Activated T-helper 1 cell treated with Interleukin-2 at 50 U/mL for 16 hours (primary cell): ENCODE measurements at regions not wholly inside any gene's neighbourhood (a gene's known extent, or its start where the extent isn't known, plus 50 kb on each side); places are given as distances from the start of the nearest gene placed in this dataset.

ENCODE experiments used
- DNase-seq: peaks from one replicate; pipeline ENCODE4 v3.0.0-alpha.2; 2020; ENCODE audit warnings: low read depth

DNA sequence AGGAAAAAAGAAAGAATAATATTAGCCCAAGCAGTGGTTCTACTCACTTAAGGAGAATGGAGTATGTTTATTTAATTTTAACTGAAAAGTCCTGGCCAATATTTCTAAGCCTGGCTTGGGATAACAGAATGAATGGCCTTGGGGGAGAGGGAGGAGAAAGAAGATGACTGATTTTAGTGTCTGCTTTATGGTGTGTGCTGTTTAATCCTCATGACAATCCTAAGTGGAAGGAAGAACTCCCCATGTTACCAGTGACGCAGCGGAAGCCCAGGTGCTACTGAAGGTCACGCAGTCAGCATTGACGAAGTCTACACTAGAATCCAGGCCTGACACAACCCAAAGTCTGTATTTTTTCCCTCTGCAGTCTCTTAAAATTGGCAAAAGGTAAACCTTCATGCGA, 50.5 kb downstream of the PALM2AKAP2 start:
- DNase-seq: no peak

DNA sequence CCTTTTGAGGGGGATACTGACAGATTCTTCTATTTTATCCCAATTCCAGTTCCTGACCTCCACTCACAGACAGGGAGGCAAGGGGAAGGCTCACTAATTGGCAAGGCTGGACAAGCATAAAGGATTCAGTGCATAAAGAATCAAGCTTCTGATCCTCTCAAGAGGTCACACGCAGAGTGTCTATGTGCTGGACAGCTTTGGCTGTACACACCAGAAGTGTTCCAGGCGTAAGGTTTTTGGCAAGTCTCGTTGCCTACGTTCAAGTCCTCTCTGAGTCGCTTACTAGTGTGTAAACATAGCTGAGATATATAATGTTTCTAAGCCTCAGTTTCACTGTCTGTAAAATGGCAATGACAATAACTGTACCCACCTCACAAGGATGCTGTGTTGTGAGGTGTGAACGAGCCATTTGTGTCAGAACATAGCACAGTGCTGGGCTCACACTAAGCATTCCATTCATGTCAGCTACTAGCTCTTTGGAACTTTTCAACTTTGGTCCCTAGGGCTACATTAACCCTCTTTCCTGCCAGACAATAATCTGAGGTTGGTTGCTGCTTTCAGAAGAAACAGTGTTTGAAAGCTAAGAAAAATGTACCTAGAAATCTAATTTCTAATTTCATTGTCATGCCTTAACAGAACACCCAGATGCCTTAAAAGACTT, 52.1 kb downstream of the PALM2AKAP2 start:
- DNase-seq: no peak

DNA sequence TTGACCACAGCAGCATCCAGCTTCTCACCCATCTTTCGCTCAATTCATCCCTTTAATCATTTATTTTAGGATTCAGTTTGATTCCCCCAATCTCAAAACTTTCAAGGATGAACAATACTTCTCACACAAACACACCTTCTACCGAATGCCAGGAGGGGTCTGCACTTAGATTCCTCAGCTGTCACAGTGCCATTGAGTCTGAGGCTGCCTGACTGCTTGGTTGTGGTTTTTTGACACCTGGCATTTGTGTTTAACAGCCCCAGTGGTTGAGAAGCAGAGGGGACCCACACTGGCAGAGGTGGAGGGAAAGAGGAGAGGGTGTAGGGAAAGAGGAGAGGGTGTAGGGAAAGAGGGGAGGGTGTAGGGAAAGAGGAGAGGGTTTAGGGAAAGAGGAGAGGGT, 54.9 kb downstream of the PALM2AKAP2 start:
- DNase-seq: no peak

DNA sequence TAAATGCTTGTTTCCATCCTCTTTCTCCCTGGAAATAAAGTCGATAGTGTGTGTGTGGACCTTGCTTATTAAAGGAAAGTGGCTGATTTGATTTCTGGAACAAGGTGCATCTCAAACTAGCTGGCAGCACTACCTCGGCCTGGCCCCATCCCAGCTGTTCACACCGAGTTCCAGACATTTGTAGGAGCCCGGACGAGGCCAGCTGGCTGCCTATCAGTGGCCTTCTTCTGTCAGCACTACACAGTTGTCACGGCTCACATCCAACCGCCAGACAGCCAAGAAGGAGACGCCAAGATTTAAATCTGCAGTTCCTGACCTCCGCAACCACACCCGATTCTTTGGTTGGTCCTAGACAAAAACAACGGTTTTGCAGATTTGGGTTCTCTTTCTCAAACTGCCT, 63.6 kb downstream of the PALM2AKAP2 start:
- DNase-seq: no peak

DNA sequence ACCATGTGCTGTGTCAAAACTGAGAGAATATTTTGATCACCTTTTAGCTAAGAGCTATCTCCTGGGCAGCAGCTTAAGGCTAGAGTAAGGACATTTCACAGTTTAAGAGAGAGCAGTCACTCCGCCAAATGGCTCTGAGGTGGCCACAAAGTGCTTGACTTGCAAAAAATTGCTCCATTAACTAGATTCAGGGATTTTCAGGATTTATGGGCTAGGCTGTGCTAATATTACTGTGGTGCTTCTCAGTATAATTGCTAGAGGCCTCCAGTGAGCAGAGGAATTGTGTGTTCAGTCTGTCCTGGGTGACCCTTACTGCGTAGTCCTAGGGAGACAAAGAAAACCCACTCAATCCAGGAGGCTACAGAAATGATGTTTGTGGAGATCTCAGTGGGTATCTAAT, 65.2 kb downstream of the PALM2AKAP2 start:
- DNase-seq: no peak

DNA sequence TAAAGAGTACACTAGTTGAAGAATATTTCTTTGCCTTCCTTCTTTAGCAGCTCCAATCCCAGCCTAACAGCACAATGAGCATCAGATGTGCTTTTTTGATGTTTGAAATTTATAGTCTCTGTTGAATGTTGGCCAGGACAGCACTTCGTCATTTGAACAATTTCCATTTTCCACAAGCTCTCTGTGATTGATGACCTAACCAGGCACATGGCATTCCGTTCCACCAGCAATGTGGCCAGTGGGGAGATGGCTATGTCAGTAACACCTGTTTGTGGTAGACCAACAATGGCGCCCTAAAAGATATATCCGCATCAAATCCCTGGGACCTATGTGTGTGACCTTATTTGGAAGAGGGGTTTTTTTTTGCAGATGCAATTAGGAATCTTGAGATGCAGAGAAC, 66.8 kb downstream of the PALM2AKAP2 start:
- DNase-seq: no peak

DNA sequence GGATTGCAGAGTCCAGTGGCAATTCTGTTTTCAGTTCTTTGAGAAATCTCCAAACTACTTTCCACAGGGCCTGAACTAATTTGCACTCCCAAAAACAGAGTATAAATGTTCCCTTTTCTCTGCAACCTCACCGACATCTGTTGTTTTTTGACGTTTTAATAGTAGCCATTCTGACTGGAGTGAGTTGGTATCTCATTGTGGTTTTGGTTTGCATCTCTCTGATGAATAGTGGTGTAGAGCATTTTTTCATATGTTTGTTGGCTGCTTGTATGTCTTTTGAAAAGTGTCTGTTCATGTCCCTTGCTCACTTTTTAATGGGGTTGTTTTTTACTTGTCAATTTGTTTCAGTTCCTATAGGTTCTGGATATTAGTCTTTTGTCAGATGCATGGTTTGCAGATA, 72.6 kb downstream of the PALM2AKAP2 start:
- no peak for DNase-seq

DNA sequence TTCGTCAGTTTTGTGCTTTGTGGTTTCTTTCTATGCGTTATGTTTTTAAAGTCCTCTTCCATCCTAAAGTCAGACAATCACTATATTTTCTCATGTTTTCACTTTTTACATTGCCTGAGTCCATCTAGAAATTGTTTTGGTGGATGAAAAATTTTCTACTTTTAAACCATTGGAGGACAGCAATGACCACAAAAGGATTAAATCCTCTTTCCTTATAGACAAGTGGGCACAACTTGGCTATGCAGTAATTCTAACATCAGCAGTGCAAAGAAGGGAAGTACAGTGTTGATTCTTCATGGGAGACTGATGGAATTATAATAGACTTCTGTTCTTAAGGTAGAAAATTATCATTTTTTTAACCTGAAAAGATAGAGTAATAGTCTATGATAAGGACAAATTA, 75.5 kb downstream of the PALM2AKAP2 start:
- DNase-seq: no peak

DNA sequence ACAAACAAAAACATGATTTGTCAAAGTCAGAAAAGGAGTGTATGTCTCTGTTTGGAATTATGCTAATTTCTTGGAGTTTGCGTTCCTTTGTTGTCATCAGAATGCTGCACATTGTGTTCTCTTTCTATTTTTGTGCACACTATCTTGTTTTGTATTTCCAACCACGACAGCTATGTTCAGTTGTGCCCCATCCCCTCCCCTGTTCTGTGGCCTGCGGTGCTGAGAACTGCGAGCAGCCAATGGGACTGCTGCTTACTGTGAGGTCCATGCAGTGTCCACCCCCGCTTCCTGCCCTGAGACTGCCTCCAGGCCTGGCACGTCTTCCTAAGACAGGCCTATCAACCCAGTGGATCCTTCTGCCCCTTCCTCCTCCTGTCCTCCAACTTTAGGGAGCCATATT, 76.8 kb downstream of the PALM2AKAP2 start:
- DNase-seq: no peak

DNA sequence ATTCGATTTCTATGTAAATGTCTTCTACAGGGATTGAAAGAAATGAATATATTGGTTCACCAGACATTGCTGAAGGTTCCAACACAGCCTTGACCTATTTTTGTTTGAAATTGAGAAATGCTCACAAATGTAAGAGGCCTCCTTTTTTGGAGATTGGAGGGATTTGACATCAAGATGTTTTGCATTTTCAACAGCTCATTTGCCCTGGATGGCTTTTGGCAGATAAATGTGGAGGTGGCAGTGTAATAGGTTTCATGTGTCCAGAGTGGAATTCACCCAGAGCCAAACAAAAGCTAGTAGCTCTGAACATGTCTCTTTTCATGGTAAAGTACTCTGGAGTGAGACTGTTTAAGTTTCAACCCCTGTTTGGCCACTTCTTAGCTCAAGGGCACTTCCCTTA, 77.3 kb downstream of the PALM2AKAP2 start:
- DNase-seq: no peak

DNA sequence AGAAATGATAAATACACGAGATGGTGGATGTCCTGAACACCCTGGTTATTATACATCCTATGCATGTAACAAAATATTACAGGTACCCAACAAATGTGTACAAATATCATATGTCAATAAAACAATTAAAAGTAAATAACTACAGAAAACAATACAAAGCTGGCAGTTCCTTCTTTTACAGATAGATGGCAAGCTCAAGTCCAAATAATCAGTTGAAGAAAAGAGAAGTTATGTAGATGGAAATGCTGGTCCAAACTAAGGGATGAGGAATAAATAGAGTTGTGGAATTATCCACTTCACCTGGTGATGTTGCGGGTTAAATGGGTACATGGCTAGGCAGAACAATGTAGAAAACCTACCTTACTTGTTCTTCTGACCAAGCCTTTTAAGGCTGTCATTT, 79.4 kb downstream of the PALM2AKAP2 start:
- DNase-seq: no peak

DNA sequence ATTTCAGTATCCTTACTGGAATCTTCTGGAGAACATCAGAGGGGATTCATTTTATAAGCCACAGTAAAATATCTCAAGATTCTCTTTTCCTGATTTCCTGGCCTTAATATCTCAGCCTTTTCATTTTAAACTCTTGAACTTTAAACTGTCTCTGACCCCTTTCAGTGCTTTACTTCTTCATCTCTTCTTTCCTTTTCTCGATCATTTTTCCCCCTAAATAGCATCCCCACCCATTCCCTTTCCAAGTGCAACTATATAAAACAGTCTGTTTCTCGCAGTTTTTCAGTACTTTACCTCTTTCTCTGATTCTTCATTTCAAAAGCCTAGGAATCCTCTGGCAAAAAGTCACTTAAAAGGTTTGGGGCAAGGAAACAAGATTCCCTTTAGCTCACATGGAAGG, 80.5 kb downstream of the PALM2AKAP2 start:
- no peak for DNase-seq

DNA sequence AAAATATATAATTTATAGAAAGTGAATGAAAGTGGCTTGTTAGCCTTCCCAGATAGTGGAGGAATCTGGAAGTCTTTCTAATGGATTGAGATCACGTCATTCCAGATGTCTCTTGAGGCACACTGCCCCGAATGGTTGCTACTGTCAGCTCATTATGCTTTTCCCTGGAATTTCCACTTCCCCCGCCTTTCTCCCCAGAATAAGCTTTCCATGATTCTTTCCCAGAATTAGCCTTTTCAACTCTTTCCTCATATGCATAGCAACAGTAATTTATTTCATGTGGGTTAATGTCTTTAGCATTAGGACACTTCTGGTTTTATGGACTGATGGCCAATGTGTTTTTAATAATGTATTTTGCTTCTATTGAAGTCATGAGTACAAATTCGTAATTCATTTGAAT, 81.5 kb downstream of the PALM2AKAP2 start:
- no peak for DNase-seq

DNA sequence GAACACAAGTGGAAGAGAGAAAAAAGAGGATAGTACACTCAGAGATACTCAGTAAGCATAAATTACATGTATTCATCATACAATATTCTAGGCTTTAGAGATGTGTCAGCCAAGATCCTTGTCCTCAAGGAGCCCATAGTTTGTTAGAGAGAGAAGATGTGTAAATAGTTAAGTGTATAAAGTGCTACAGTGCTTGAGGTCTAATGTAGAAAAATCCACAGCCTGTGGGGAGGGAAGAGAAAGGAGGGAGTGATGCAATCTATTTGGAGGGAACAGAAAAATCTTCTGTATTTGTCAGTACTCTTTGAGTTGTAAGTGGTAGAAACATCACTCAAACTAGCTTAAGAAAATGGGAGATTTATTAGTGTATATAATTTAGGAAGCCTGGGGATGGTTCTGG, 81.9 kb downstream of the PALM2AKAP2 start:
- DNase-seq: no peak

DNA sequence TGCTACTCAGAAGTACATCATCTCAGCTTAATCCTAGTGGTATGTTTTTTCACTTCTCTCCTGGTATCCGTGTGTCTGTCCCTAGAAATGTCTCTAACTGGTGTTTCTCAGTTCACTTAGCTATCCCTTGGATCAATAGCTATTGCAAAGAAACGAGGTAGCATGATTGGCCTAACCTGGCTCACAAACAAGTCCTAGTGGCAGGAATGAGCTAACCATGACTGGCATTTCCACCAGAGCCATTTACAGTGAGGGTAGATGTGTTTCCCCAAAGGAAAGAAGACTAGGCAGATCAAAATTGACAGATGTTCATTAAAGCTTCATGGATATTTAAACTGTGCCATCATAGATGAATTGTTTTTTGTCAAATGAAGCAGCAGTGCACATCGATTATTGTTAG, 82.5 kb downstream of the PALM2AKAP2 start:
- no peak for DNase-seq

DNA sequence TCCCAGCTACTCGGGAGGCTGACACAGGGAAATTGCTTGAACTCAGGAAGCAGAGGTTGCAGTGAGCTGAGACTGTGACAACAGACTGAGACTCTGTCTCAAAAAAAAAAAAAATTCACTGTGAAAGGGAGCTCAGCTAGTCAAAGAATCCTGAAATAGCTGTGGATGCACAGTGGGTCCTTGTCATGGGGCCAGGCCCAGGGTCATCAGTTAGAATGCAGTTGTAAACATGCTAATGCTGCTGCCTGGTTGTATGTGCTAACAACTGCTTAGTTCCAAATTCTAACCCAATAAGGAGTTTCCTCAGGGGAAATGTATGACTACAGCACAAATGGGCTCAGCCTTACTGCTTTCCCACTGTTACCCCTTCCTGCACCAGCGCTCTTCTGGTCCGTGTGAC, 84.0 kb downstream of the PALM2AKAP2 start:
- no peak for DNase-seq

DNA sequence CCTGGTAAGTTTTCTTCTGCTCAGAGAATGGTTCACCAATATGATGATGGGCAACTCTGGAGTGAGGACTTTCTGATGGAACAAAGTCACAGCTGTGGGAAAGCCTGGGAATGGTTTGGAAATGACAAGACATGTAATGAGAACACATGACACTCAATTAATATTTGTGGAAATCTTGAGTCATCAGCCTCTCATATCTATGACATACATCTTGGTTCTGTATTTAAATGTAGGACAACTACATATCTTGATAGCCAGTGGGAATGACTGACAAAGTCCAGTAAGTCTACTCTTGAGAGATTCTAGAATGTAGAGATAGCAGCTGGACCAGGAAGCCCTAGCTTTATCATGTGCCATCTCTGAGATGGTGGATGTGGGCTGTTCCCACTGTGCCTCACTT, 85.5 kb downstream of the PALM2AKAP2 start:
- DNase-seq: no peak

DNA sequence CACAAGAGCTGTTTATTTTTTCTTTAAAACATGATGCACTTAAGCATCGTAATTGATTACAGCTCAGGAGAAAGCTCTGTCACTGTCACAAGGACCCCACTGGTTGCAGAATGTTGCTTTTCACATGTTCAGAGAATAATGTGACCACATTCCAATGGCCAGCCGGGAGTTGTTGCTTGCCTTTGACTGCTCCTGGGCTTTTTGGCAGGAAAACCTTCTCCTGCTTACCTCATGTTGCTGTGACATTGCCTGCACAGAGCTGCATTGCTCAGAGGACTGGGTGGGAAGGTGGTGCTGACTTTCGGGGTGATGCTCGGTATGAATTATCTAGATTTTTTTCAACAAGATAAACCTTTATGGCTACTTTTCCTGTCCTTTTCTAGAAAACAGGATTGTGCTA, 88.2 kb downstream of the PALM2AKAP2 start:
- DNase-seq: no peak

DNA sequence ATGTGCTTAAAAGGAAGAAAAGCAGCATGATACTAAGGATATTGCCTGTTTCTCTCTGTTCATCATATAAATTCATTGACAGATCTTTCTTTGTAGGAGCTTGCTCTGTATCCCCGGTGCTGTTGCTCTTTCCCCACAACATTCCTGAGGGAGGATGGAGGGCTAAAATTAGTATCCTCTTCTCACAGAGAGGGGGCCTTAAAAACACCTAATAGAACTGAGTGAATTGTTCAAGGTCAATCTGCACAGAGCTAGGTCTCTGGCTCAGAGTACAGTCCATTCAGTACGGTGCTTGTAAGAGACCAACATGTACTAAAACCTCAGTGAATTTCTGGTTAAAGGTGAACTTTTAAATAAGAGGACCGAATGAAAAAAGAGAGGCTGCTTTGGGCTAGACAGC, 88.7 kb downstream of the PALM2AKAP2 start:
- no peak for DNase-seq

DNA sequence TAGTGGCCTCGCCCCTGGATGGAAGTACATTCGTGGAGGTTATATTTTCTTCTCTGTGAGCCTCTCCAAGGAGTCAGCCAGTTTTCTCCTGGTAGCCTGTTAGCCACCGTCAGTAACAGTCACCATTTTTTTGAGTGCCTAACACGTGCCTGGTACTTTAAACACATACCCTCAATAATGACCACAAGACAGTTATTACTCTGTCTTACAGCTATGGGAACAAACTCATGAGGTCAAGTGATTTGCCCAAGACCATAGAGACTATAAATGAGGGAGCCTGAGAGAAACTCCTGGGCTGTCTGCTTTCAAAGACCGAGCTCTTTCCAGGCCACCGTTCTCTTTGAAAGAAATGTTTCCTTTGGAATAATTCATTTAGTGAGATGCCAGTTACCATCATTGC, 90.4 kb downstream of the PALM2AKAP2 start:
- no peak for DNase-seq

DNA sequence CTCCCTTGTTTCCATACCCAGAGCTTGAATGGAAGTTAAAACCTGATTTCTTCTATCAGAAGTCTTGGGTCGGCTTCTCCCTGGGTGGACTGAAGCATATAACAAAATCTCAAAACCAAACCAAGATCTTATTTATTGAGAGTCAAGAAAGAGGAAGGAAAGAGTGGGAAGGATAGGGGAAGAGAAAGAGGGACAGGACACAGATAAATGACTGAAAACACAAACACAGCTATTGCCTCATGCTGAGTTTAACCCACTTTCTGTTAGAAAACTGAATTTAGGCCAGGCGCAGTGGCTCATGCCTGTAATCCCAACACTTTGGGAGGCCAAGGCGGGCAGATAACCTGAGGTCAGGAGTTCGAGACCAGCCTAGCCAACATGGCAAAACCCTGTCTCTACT, 92.9 kb downstream of the PALM2AKAP2 start:
- DNase-seq: no peak

DNA sequence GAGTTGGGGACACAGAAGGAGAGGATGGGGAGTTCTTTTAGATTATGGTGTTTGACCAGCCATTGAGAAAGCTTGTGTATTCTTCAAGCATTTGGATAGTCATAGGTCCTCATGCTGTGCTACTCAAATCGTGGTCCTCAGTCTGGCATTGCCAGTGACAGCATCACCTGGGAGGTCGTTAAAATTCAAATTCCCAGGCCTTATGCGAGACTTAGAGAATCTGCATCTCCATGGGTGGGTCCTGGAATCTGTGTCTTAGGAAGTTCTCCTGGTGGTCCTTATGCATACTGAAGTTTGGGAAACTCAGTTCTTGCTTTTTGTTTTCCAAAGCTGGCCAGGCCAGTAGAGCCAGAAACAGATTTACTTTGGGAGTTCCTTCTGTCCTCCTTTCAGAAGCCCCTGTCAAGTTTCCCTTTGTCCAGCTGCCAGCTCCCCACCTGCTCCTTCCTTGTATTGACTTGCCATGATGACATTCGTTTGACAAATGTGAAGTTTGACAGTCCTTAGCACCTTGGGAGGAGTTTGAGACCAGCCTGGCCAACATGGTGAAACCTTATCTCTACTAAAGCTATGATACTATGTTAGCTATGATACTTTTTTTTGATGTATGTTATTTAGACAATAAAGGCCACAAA, 95.6 kb downstream of the PALM2AKAP2 start:
- DNase-seq: no peak

DNA sequence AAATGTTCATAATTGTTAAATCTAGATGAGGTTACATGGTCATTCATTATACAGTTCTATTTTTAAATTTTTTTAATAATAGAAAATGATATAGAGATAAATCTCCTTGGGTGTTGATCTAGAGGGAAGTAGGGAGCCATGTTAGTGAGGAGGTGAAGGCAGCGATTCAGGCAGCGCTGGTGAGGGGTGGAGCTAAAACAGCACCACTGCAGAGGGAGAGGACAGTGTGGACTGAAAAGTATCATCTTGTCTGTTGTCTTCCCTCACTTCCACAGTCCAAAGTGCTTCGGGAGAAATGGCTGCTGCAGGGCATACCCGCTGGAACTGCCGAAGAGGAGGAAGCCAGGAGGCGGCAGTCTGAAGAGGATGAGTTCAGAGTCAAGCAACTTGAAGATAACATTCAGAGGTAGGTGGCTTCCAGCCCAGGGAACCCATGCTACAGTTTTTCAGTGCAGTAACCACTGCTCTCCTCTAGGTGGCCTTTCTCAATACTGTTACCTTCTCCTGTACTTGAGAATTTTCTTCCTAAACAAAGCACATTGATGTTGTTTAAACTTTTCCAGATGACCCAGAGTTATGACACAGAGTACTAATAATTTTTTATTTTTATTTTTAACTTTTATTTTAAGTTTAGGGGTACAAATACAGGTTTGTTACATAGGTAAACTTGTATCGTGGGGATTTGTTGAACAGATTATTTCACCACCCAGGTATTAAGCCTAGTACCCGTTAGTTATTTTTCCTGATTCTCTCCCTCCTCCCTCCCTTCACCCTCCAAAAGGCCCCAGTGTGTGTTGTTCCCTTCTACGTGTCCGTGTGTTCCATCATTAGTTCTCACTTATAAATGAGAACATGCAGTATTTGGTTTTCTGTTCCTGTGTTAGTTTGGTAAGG, 100.5 kb downstream of the PALM2AKAP2 start:
- DNase-seq: no peak
